Urinary bladder (tissue), 3 donors: ENCODE measurements at regions not wholly inside any gene's neighbourhood (a gene's known extent, or its start where the extent isn't known, plus 50 kb on each side); places are given as distances from the start of the nearest gene placed in this dataset.

ENCODE experiments used
- DNase-seq: peaks from one replicate; pipeline ENCODE4 v3.0.0-alpha.2; 2015; ENCODE audit errors: extremely low spot score
- H3K27ac ChIP-seq: one replicate; pipeline ENCODE4 v1.5.1; 2013; ENCODE audit warnings: low read depth, mild to moderate bottlenecking, moderate library complexity
- H3K36me3 ChIP-seq: one replicate; pipeline ENCODE4 v1.6.1; 2013; ENCODE audit warnings: mild to moderate bottlenecking, moderate library complexity; ENCODE audit not compliant: insufficient read depth
- H3K4me1 ChIP-seq: one replicate; pipeline ENCODE4 v1.6.1; 2013; ENCODE audit warnings: mild to moderate bottlenecking, moderate library complexity; ENCODE audit not compliant: insufficient read depth
- H3K4me3 ChIP-seq: one replicate; pipeline ENCODE4 v1.5.1; 2013; ENCODE audit warnings: low read depth, low read length
- WGBS: extraction: QIAGEN DNeasy Blood & Tissue Kit; methylation state at CpG from one replicate; pipeline ENCODE4 v1.1.7; 2013; 5-methylcytosine and 5-hydroxymethylcytosine counted together
- donor health status: healthy with polysubstance abuse.
- donor health status: healthy.

DNA sequence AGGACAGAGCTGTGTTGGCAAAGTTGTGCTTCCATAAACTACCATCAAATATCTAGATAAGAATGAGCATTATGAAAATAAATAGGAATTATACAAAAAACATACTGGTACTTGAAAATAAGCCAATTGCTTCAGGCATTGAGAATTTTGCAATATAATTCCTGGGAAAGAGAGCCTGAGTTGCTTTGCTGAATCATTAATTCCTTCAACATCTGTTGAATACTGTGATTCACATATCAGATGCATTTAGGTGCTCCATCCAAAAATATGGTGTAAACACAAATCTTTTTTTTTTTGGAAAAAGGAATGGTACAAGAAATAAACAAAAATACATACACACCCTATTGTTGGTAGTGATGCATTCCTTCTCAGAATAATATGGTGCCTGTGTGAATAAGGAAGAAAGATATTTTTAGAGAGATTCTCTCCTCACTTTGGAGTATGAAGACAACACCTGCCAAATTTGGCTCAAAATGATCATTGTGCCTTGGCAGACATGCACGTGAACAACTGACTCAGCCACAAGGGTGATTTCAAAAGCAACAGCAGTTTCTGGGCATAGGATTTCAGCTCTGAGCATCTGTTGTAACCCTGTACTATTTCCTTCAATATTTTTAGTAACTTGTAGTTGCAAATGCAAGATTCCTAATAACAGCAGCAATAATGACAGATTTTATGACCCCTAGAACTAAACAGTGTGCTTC is 96.7 kb downstream of the CAVIN4 start:
- DNase-seq = no peak
- no peak overlapping the region for H3K4me3 ChIP-seq
- 32% methylated on average over 1 of the region's 1 CpG for WGBS
- no peaks in the 10 kb centered on the region for H3K36me3 ChIP-seq
- no peak overlapping the region for H3K27ac ChIP-seq
- no peaks in the 10 kb centered on the region for H3K4me1 ChIP-seq

DNA sequence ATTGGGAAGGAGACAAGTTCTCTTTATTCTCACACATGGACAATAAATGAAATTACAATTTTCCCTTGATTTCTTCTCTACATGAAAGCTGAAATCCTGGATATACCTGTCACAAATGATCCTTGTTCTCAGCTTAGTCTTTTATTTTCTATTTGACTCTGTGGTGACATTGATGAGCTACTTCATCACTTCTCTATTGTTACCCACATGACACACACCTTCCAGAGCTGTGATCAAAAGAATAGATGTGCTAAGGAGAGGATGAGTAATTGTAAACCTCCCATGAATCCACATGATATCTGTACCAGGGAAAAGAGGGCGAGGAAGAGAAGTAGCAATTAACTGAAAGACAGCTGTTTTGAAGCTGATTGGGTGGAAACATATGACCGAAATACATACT is 102.0 kb downstream of the CAVIN4 start:
- Histone ChIP-seq H3K36me3 (no peaks in the 10 kb centered on the region), H3K4me3 (no peak overlapping the region), H3K27ac (no peak overlapping the region), H3K4me1 (no peaks in the 10 kb centered on the region)
- WGBS = 72% methylated on average over 2 of the region's 2 CpGs
- DNase-seq = no peak

DNA sequence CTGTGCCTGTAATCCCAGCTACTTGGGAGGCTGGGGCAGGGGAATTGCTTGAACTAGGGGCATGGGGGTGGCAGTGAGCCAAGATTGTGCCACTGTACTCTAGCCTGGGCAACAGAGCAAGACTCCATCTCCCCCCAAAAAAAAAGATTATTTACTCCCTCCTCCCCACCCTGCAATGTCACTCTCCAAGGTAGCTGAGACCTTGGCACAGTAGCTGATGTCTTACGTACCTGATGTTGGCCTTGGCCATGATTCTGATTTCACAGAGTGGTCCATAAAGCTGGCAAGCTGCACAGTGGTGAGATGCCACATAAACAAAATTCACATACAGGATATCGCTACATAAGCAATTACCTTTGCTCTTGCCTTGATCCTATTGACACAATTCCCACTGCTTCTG is 108.5 kb downstream of the CAVIN4 start:
- no peak for DNase-seq
- no peaks in the 10 kb centered on the region for H3K4me1 ChIP-seq
- 86% methylated on average over 2 of the region's 2 CpGs for WGBS
- no peak overlapping the region for H3K4me3 ChIP-seq
- no peak overlapping the region for H3K27ac ChIP-seq
- H3K36me3 ChIP-seq = no peaks in the 10 kb centered on the region

- no peak overlapping the region for H3K4me3 ChIP-seq
- H3K36me3 ChIP-seq = no peaks in the 10 kb centered on the region
- 82% methylated on average over 3 of the region's 3 CpGs for WGBS
- H3K4me1 ChIP-seq = no peaks in the 10 kb centered on the region
- H3K27ac ChIP-seq = no peak overlapping the region
- DNase-seq = no peak
Observed at GRCh38 chr9:100689635-100690034, 111.8 kb downstream of the CAVIN4 start.

DNA sequence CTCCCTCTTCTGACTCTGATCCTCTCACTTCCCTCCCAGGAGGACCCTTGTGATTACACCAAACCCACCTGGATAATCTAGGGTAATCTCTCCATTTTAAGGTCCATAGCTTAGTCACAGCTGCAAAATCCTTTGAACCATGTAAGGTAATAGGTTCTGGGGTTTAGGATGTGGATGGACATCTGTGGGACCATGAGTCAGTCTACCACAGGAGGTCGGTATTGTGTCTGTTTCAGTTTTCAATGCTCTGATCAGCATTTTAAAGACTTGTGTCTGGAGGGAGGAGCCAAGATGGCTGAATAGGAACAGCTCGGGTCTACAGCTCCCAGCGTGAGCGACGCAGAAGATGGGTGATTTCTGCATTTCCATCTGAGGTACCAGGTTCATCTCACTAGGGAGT is 112.6 kb downstream of the CAVIN4 start:
- no peaks in the 10 kb centered on the region for H3K4me1 ChIP-seq
- 89% methylated on average over 5 of the region's 5 CpGs for WGBS
- H3K4me3 ChIP-seq = no peak overlapping the region
- DNase-seq = no peak
- H3K36me3 ChIP-seq = no peaks in the 10 kb centered on the region
- H3K27ac ChIP-seq = no peak overlapping the region

DNA sequence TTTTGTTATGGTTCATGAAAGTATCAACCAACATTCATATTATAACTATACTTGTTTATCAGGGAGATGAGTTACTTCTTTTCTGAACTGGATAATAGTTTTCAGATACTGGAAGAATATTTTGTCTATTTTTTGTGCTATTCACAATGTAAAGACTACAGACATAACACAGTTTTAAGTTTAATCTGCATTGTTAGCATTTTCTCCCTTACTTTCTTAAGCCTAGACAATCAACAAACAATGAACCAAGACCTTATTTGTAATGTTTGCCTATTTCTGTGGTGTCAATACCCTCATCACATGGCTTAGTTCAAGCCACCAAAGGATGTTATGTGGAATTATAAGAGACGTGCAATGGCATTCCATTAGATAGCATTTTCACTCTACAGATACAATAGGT is 119.5 kb downstream of the CAVIN4 start:
- 85% methylated on average over 1 of the region's 1 CpG for WGBS
- Histone ChIP-seq H3K4me1 (no peaks in the 10 kb centered on the region), H3K27ac (no peak overlapping the region), H3K36me3 (no peaks in the 10 kb centered on the region), H3K4me3 (no peak overlapping the region)
- no peak for DNase-seq

GRCh38 chr9:100698945-100699344 is 121.1 kb downstream of the CAVIN4 start:
- WGBS = 39% methylated on average over 1 of the region's 1 CpG
- Histone ChIP-seq H3K27ac (no peak overlapping the region), H3K4me1 (no peaks in the 10 kb centered on the region), H3K36me3 (no peaks in the 10 kb centered on the region), H3K4me3 (no peak overlapping the region)
- DNase-seq = no peak

DNA sequence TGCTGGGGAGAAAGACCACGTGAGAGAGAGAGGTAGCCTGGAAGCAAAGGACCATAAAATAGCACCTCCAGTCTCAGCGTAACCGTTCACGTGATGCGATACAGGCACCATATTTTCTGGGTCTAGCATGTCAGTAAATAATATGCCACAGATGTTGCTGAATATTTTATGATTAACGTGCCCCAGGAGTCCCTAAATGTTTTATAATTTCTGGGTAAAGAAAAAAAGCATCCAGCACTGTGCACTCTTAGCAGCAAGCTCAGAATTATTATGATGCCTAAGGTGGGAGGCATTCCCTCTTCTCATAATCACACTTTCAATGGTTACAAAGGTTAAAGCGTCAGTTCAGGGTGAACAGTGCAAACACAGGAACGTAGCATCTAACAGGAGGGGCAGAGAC is 121.8 kb downstream of the CAVIN4 start:
- 61% methylated on average over 8 of the region's 8 CpGs for WGBS
- DNase-seq = no peak
- Histone ChIP-seq H3K36me3 (no peaks in the 10 kb centered on the region), H3K27ac (no peak overlapping the region), H3K4me1 (no peaks in the 10 kb centered on the region), H3K4me3 (no peak overlapping the region)

DNA sequence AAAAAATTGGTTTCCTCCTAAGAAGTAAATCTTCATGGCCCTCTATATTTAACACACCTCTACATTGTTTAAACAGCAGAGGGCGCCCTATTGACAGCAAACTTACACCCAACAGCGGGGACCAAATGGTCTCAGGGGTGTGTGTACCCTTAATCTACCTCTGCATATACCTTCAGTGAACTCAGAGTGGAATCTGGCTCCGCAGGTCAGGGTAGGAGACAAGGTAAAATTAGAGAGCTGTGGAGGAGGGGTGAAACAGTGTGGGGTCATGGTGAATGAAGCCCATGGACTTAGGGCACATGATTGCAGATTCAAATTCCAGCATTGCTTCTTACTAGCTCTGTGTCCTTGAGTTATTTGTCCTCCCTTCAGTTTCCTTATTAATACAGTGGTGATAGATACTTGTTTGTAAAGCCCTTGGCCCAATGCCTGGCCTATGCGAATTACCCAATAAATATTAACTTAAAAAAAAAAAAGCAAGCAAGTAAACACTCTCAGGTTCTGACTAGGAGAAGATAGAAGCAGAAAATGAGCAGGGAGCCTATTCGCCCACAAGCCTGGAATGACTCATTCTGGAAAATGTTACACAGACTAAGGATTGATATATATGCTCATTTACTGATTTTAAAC is 122.9 kb downstream of the CAVIN4 start:
- Histone ChIP-seq H3K4me1 (no peaks in the 10 kb centered on the region), H3K27ac (no peak overlapping the region), H3K36me3 (no peaks in the 10 kb centered on the region), H3K4me3 (no peak overlapping the region)
- DNase-seq = no peak
- WGBS = 33% methylated on average over 5 of the region's 5 CpGs

DNA sequence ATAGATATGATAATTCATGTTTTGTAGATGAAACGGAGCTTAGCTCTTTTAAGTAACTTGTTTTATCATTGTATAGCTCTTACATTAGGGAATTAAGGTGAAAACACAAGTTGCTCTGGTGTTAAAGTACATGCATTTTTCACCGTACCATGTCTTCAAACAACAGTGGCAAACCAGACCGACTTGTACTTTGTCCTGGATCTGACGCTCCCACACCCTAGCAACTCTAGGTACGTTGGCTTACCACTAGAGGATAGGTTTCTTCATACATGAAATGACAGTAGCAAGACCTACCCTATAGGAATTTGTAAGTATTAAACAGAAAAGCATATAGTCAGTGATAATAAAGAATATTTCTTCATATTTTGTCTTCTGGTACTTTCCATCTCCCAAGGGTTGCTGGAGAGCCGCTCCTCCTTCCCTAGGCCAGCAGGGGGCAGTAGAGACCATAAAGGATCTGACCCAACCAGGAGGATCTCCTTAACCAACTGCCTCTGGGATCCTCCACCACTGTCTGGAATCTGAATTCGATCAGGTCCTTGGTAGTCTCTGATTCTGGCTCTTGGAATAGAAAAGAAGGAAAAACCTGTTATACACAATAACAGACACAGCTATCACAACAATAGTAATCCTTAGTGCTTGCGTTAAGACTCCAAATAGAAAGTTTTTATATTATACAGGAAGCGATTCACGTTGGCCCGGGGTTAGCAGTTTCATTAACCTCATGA is 136.7 kb downstream of the CAVIN4 start:
- Histone ChIP-seq H3K4me1 (no peaks in the 10 kb centered on the region), H3K36me3 (no peaks in the 10 kb centered on the region), H3K27ac (no peak overlapping the region), H3K4me3 (no peak overlapping the region)
- DNase-seq = peak; percentile 33
- 70% methylated on average over 11 of the region's 11 CpGs for WGBS

GRCh38 chr9:100715100-100715380 is 137.2 kb downstream of the CAVIN4 start:
- DNase-seq = no peak
- H3K4me1 ChIP-seq = no peaks in the 10 kb centered on the region
- H3K27ac ChIP-seq = no peak overlapping the region
- no peak overlapping the region for H3K4me3 ChIP-seq
- WGBS = 79% methylated on average over 6 of the region's 6 CpGs
- no peaks in the 10 kb centered on the region for H3K36me3 ChIP-seq

- DNase-seq = no peak
- Histone ChIP-seq H3K27ac (no peak overlapping the region), H3K4me3 (no peak overlapping the region), H3K4me1 (no peaks in the 10 kb centered on the region), H3K36me3 (no peaks in the 10 kb centered on the region)
- 93% methylated on average over 5 of the region's 5 CpGs for WGBS
Observed at GRCh38 chr9:100718717-100719116, 140.8 kb downstream of the CAVIN4 start.

- DNase-seq = no peak
- Histone ChIP-seq H3K27ac (no peak overlapping the region), H3K36me3 (no peaks in the 10 kb centered on the region), H3K4me3 (no peak overlapping the region), H3K4me1 (no peaks in the 10 kb centered on the region)
- 30% methylated on average over 1 of the region's 1 CpG for WGBS
Observed at GRCh38 chr9:100720922-100721321, 143.0 kb downstream of the CAVIN4 start.

- WGBS = 72% methylated on average over 5 of the region's 5 CpGs
- no peak for DNase-seq
Observed at GRCh38 chr9:100724886-100725285, 147.0 kb downstream of the CAVIN4 start.

More at GRCh38 chr9:100724886-100725285, 147.0 kb downstream of the CAVIN4 start:
- H3K4me1 ChIP-seq = no peaks in the 10 kb centered on the region
- no peak overlapping the region for H3K4me3 ChIP-seq
- no peaks in the 10 kb centered on the region for H3K36me3 ChIP-seq
- H3K27ac ChIP-seq = no peak overlapping the region
